ENCODE measurements at regions not wholly inside any gene's neighbourhood (a gene's known extent, or its start where the extent isn't known, plus 50 kb on each side); places are given as distances from the start of the nearest gene placed in this dataset.

- DNase-seq (ENCODE audit: low spot score), result no peak
Observed at GRCh38 chr5:107146901-107147300, 523.8 kb downstream of the EFNA5 start.

GRCh38 chr5:107135391-107135790 lies 535.3 kb downstream of the EFNA5 start:
- DNase-seq (ENCODE audit: low spot score), result no peak

DNA sequence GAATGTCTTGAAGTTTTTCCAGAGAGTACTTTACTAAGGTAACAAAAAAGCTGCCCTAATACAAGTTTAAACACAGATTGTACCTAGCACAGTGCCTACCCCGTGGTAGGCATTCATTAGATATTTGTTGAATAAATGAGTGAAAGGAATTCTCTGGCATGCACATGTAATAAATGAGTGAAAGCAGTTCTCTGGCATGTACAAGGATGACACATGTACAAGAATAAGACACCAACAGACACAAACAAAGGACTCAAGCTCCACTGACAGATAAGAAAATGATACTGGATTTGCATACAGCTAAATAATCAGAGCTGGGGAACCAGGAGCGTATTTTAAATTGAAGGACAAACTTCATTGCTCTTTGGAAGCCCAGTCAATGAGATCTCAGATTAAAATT lies 535.8 kb downstream of the EFNA5 start:
- no peak for DNase-seq (ENCODE audit: low spot score)

- no peak for DNase-seq (ENCODE audit: low spot score)
Observed at GRCh38 chr5:107129051-107129450, 541.7 kb downstream of the EFNA5 start.

DNA sequence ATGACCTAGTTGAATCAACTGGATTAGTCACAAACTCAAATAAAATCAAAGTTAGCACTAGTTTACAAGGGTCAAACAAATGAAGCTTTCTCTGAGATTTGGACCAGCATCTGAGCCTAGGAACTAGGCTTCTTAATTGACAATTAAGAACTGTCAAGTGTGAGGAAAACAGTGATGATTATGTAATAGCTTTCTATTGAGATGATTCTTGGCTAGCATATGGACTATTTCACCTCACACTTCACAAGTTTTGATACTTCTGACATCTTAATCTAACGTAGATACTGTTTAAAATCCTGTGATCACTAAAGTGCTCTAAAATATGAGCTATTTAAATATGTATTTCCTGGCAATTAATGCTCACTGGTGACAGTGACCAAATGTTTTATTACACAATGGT lies 542.9 kb downstream of the EFNA5 start:
- DNase-seq (ENCODE audit: low spot score), result no peak

GRCh38 chr5:107126341-107126740 lies 544.4 kb downstream of the EFNA5 start:
- no peak for DNase-seq (ENCODE audit: low spot score)

GRCh38 chr5:107124376-107124775 lies 546.4 kb downstream of the EFNA5 start:
- no peak for DNase-seq (ENCODE audit: low spot score)

GRCh38 chr5:107123014-107123413 lies 547.7 kb downstream of the EFNA5 start:
- no peak for DNase-seq (ENCODE audit: low spot score)

- no peak for DNase-seq (ENCODE audit: low spot score)
Observed at GRCh38 chr5:107121793-107122519, 548.8 kb downstream of the EFNA5 start.

GRCh38 chr5:107119656-107120055 lies 551.1 kb downstream of the EFNA5 start:
- no peak for DNase-seq (ENCODE audit: low spot score)

GRCh38 chr5:107118184-107119019 lies 552.3 kb downstream of the EFNA5 start:
- DNase-seq (ENCODE audit: low spot score), result no peak

GRCh38 chr5:107112216-107112615 lies 558.5 kb downstream of the EFNA5 start:
- DNase-seq (ENCODE audit: low spot score), result no peak

DNA sequence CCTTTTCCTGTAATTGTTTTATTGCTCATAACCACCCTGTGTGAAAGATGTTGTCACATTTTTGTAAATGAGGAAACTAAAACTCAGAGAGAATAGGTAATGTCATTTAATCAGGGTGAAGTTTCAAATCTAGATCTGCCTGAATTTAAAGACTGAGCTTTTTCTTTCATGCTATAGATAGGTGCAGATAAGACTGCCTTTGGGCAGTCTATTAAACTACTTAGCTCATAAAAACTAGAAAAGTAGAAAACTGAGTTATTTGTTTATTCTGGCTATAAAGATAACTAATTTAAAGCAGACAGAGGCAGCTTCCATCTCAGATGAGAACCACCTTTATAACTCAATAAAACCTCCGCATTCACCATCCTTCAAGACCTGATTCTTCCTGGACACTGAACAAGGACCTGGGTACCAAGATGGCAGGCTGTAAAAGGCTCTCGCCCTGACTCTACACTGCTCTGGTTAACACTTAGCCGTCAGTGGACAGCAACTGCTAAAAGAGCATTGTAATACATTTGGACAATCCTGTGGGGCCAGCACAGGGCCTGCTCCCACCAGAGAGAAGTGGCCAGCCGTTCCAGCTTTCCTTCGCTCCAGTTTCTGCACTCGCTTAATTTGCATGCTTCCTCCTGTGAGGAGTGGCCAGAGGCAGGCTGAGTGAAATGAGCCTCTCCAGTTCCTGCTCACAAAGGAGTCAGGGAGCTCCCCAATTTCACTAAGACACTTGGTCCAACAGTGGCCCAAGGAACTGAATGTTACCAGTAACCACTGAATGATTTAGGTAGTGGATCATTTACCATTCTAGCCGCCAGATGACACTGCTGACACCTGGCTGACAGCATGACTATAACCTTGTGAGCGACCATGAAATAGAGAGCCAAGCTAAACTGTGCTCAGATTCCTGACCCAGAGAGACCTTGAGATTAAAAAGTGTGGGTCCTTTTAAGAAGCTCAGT lies 566.4 kb downstream of the EFNA5 start:
- DNase-seq (ENCODE audit: low spot score), result no peak

DNA sequence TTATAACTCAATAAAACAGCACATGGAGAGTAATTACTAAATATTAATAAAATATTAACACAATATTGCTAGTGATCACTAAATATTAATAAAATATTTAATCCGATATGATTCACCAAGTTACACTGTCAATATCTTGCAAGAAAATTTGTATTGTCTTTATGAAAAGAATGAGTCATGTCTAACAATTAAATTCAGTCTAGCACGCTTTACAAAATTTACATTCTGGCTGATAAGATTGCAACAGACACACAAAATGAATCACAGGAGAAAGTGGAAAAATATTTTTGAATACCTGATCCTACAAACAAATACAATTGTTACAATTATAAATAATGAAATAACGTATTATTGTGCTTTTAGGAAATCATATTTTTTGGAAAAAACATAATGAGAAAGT lies 567.2 kb downstream of the EFNA5 start:
- DNase-seq (ENCODE audit: low spot score), result no peak

DNA sequence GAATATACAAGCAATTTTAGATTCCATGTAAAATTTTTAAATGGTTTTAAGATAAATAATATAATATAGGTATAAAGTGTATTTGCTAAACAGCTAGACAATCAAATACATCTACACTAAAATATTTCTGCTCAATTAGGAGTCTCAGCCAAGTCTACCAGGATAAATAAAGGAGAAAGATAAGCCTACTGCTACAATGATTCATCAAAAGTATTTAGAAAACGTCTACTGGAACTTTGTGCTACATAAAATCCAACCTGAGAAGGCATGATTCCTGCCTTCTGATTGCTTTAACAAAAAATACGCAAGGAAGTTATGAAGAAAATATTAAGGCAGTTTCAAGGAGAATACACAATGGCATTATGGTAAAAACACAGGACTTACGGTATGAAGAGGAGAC lies 570.6 kb downstream of the EFNA5 start:
- DNase-seq (ENCODE audit: low spot score), result no peak

DNA sequence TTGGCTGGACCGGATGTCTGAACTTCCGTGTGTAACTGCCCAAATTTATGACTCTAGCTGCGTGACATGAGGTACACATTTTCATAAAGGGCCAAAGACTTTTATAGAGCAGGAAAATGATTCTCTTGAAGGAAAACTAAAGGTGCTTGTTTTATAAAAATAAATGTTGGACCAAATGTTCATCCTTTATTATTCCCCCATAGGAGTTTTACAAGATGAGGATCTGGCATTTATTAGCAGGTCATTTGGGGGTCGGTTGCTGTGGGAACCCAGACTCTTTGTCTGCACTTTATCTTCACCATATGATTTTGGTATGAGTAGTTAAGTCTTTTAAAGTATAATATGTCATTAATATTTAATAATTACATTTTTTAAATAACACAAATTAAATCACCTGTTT lies 571.2 kb downstream of the EFNA5 start:
- no peak for DNase-seq (ENCODE audit: low spot score)

DNA sequence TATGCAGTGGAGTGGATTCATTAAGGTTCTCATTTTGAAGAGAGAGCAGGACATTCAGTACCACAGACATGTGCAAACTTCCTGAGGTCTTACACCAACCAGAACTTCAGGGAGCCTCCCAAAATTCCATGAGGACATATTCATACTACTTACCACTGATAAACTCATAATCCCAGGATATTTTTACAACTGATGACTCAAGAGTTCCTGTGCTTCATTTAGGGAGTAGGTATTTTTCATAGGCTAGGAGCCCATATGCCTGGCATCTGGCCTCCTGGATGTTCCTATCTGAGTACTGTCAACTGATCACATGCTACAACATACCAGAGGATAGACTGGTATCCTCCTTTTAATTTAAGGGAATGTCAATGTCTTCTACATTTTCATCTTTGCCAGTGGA lies 578.0 kb downstream of the EFNA5 start:
- no peak for DNase-seq (ENCODE audit: low spot score)

- DNase-seq (ENCODE audit: low spot score), result no peak
Observed at GRCh38 chr5:107090506-107090905, 580.2 kb downstream of the EFNA5 start.

DNA sequence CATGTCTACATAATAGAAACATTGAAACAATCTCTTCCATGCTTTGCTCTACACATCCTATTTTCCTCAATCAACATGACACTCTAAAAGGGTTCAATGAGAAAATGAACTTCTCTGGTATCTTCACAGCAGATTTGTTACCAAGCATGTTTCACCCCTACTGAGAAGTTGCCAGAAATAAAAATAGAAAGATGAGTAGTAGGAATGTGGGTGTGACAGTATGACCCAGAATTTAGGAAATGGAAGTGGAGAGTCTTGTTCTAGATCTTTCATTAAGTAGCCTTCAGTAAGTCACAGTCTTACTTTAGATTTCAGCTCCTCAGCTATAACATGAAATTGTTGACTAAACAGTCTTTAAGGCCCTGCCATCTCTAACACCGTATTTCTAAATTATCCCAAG lies 581.8 kb downstream of the EFNA5 start:
- DNase-seq (ENCODE audit: low spot score), result no peak

DNA sequence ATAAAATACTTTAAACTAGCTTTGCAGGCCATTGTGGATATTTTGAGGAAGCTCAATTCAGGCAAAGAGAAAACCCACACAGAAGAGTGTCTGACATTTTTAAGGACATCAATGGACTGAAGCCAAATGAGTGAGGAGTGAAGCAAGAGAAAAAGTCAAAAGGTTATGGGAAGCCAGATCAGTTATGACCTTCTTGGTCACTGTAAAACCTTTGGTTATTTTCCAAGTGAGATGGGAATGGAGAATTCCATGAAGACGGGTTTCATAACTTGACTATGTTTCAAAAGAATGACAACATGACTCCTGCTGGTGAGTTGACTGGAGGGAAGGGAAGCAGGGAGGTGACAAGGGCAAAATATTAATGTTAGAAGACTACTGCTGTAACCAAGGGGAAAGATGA lies 585.2 kb downstream of the EFNA5 start:
- no peak for DNase-seq (ENCODE audit: low spot score)

GRCh38 chr5:107074996-107075395 lies 595.7 kb downstream of the EFNA5 start:
- DNase-seq (ENCODE audit: low spot score), result no peak

DNA sequence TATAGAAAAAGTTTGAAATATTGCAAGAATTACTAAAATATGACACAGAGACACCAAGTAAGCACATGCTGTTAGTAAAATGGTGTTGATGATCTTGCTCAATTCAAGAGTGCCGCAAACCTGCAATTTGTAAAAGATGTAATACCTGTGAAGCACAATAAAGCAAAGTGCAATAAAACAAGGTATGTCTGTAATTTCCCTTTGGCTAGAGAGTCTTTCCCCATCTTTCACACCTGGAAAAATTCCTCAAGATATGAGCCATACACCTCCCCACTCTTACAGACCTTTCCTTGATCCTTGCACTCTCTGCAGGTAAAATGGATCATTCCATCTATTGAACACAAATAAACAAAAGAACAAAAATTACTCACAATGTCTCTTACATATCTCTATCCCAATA lies 597.8 kb downstream of the EFNA5 start:
- DNase-seq (ENCODE audit: low spot score), result no peak

All from COLO829 (cell line).